ENCODE measurements at regions not wholly inside any gene's neighbourhood (a gene's known extent, or its start where the extent isn't known, plus 50 kb on each side); places are given as distances from the start of the nearest gene placed in this dataset.
A peak's percentile ranks its signal among the peaks of the same experiment; 100 is the strongest.
"Not testable (repeated sequence)": the region's sequence is repeated elsewhere in the genome, so short reads cannot be mapped to it uniquely, and the experiment has no call there.

GRCh38 chr5:34244281-34245031, 201.4 kb upstream of the C1QTNF3 start:
- TF ChIP-seq CTCF (IDR thresholded peaks at IDR 0.05): not testable (repeated sequence)
- peak in 1 of 2 donors; percentile 47 for TF ChIP-seq POLR2A (IDR thresholded peaks at IDR 0.05)

All from adrenal gland (tissue), 5 donors.